Urinary bladder (tissue), 3 donors: ENCODE measurements at regions not wholly inside any gene's neighbourhood (a gene's known extent, or its start where the extent isn't known, plus 50 kb on each side); places are given as distances from the start of the nearest gene placed in this dataset.
"Not testable (repeated sequence)": the region's sequence is repeated elsewhere in the genome, so short reads cannot be mapped to it uniquely, and the experiment has no call there.

Experiments
- DNase-seq: peaks from one replicate; pipeline ENCODE4 v3.0.0-alpha.2; 2015; ENCODE audit errors: extremely low spot score
- H3K27ac ChIP-seq: one replicate; pipeline ENCODE4 v1.5.1; 2013; ENCODE audit warnings: low read depth, mild to moderate bottlenecking, moderate library complexity
- H3K36me3 ChIP-seq: one replicate; pipeline ENCODE4 v1.6.1; 2013; ENCODE audit warnings: mild to moderate bottlenecking, moderate library complexity; ENCODE audit not compliant: insufficient read depth
- H3K4me1 ChIP-seq: one replicate; pipeline ENCODE4 v1.6.1; 2013; ENCODE audit warnings: mild to moderate bottlenecking, moderate library complexity; ENCODE audit not compliant: insufficient read depth
- H3K4me3 ChIP-seq: one replicate; pipeline ENCODE4 v1.5.1; 2013; ENCODE audit warnings: low read depth, low read length
- WGBS: extraction: QIAGEN DNeasy Blood & Tissue Kit; methylation state at CpG from one replicate; pipeline ENCODE4 v1.1.7; 2013; 5-methylcytosine and 5-hydroxymethylcytosine counted together
- donor health status: healthy with polysubstance abuse.
- donor health status: healthy.

DNA sequence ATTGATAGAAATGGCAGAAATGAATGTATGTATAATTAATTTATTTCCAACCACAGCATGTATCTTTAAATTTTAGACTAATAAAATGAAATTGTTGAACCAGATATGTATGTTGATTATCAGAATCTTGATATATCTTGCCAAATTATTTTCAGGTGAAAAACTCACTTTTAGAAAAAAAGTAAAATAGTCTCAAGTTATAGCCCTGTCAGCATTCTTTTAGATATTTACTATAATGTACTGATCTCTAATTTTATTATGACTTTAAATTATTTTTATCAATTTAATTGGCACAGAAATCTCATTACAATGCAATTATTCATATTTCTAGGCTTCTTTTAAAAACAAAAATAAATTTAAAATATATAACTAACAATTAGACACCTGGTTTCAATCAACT lies 1990.4 kb upstream of the CDH6 start:
- DNase-seq, result no peak
- H3K4me3 ChIP-seq, result no peak overlapping the region
- H3K36me3 ChIP-seq, result no peaks in the 10 kb centered on the region
- H3K4me1 ChIP-seq, result no peaks in the 10 kb centered on the region
- H3K27ac ChIP-seq, result no peak overlapping the region

DNA sequence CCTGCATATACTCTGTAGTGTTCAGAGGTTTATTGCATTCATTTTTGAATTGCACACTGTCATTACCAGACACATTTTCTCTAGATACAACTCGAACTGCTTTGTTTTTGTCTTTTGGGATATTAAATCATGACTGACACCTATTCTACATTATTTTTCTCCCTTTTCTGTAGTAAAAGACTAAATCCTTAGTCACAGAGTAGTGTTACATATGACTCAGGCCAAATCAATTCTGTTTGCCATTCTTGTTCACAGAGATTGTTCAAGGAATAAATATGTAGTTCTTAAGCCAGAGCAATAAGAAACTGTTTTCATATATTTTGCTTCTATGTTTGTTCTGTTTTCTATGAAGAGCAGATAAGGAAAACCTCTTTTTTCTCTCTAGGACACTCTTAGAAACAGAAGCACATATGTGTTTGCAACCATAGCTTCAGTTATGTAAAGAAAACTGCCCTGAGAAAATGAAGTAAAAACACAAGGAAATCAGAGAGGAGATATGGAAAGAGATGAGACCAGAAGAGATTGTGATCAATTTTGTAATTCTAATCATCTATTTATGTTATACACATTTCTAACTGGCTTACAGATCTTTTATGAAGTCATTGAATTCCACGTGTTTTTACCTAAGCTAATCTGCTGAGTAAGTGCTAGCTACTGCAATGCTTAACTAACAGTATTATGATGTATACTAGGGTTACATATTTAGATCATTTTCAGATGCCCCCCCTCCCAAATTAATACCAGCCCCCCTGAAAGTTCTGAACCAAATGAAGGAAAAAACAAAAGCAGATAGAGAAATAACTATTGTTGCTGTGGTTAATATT lies 1995.6 kb upstream of the CDH6 start:
- H3K4me1 ChIP-seq, result no peaks in the 10 kb centered on the region
- DNase-seq, result no peak
- H3K36me3 ChIP-seq, result no peaks in the 10 kb centered on the region
- H3K27ac ChIP-seq, result no peak overlapping the region
- no peak overlapping the region for H3K4me3 ChIP-seq
- WGBS, result 47% methylated on average over 2 of the region's 2 CpGs

DNA sequence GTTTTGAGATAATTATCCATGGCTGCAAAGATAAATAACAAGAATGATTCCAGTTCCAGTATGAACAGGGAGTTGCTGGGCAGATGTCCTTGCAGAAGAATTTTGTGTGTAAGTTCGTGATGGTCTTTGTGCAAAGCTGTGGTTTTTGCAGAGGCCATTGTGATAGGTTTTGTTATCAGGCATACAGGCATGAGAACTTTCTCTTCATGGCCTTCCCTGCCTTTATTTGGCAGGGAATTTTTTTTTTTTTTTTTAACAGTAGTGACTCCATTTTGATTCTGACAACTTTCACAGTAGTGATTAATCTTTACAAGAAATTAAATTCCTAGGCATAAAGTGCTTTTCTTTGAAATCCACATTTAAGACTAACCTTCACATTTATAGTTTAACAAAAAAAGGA lies 1999.5 kb upstream of the CDH6 start:
- Histone ChIP-seq H3K36me3 (no peaks in the 10 kb centered on the region), H3K4me1 (no peaks in the 10 kb centered on the region), H3K4me3 (no peak overlapping the region), H3K27ac (no peak overlapping the region)
- WGBS, result 65% methylated on average over 1 of the region's 1 CpG
- no peak for DNase-seq

DNA sequence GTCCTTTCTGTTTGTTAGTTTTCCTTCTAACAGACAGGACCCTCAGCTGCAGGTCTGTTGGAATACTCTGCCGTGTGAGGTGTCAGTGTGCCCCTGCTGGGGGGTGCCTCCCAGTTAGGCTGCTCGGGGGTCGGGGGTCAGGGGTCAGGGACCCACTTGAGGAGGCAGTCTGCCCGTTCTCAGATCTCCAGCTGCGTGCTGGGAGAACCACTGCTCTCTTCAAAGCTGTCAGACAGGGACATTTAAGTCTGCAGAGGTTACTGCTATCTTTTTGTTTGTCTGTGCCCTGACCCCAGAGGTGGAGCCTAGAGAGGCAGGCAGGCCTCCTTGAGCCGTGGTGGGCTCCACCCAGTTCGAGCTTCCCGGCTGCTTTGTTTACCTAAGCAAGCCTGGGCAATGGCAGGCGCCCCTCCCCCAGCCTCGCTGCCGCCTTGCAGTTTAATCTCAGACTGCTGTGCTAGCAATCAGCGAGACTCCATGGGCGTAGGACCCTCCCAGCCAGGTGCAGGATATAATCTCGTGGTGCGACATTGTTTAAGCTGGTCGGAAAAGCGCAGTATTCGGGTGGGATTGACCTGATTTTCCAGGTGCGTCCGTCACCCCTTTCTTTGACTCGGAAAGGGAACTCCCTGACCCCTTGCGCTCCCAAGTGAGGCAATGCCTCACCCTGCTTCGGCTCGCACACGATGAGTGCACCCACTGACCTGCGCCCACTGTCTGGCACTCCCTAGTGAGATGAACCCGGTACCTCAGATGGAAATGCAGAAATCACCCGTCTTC lies 2002.0 kb upstream of the CDH6 start:
- WGBS, result 77% methylated on average over 26 of the region's 28 CpGs
- not testable (repeated sequence) for H3K4me1 ChIP-seq, H3K27ac ChIP-seq, H3K36me3 ChIP-seq, H3K4me3 ChIP-seq, DNase-seq

DNA sequence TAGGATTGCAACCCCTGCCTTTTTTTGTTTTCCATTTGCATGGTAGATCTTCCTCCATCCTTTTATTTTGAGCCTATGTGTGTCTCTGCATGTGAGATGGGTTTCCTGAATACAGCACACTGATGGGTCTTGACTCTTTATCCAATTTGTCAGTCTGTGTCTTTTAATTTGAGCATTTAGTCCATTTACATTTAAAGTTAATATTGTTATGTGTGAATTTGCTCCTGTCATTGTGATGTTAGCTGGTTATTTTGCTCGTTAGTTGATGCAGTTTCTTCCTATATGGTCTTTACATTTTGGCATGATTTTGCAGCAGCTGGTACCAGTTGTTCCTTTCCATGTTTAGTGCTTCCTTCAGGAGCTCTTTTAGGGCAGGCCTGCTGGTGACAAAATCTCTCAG lies 2003.1 kb upstream of the CDH6 start:
- H3K4me1 ChIP-seq, H3K4me3 ChIP-seq, H3K36me3 ChIP-seq, DNase-seq, H3K27ac ChIP-seq: not testable (repeated sequence)
- 67% methylated on average over 1 of the region's 1 CpG for WGBS

DNA sequence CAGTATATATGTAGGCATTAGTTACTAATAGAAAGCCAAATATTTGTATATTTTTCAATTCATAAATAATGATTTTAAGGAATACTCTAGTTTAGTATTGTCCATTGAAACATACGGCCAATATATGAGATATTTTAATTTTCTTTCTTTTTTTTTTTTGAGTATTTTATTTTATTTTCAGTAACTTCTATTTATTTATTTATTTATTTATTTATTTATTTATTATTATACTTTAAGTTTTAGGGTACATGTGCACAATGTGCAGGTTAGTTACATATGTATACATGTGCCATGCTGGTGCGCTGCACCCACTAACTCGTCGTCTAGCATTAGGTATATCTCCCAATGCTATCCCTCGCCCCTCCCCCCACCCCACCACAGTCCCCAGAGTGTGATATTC lies 2007.1 kb upstream of the CDH6 start:
- not testable (repeated sequence) for DNase-seq, H3K27ac ChIP-seq, H3K36me3 ChIP-seq, H3K4me1 ChIP-seq, H3K4me3 ChIP-seq
- WGBS, result 62% methylated on average over 3 of the region's 5 CpGs

DNA sequence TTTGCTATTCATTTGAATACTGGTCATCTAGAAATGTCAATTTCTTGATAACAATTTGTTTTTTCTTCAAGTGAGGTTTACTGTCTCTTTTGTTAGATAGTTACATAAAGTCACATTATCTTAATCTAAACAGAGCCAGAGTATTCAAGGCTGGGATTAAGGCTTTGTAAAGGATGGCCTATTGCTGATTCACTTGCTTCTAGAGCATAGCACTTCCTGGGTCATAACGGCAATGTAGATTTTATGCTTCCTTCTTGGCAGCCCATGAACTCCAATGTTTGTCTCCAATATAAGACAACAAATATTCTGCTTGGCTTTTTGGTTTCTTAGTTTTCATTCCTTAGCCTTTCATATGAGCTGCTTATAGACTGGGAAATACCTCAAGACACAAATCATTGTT lies 2007.9 kb upstream of the CDH6 start:
- Histone ChIP-seq H3K4me1 (no peaks in the 10 kb centered on the region), H3K27ac (no peak overlapping the region), H3K4me3 (no peak overlapping the region), H3K36me3 (no peaks in the 10 kb centered on the region)
- DNase-seq, result no peak
- whole genome bisulfite sequencing, result 60% methylated on average over 1 of the region's 1 CpG

DNA sequence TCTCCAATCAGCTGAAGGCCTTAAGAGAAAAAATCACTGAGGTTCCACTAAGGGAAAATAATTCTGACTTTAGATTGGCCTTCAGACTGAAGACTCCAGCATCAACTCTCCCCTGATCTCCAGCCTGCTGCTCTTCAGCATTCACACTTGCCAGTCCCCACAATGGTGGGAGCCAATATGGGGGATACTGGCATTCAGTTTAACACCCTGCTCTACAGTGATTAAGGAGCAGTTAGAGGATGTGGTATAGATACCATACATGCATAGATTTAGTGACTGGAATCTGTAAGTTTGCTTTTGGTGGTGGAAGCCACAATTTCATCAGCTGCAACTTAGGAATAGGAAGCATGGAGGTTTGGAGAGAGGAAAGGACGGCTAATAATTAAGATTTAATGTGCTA lies 2017.7 kb upstream of the CDH6 start:
- Histone ChIP-seq H3K4me3 (no peak overlapping the region), H3K27ac (no peak overlapping the region), H3K4me1 (no peaks in the 10 kb centered on the region), H3K36me3 (no peaks in the 10 kb centered on the region)
- WGBS, result 84% methylated on average over 1 of the region's 1 CpG
- no peak for DNase-seq

DNA sequence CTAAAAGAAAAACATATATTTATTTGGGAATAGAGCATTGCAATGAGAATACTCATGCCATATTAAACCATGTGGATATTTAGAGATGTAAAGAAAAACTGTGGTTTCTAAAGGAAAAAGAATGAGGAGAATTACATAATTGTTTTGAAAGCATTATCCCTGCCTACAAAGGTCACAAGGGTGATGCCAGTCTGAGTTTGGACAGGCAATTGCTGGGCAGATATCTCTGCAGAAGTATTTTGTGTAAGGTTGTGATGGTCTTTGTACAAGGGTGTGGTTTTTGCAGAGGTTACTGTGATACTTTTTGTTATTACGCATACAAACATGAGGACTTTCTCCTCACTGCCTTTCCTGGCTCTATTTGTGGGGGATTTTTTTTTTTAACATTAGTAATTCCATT lies 2022.9 kb upstream of the CDH6 start:
- Histone ChIP-seq H3K4me1 (no peaks in the 10 kb centered on the region), H3K36me3 (no peaks in the 10 kb centered on the region), H3K4me3 (no peak overlapping the region), H3K27ac (no peak overlapping the region)
- no peak for DNase-seq
- 90% methylated on average over 1 of the region's 1 CpG for WGBS

DNA sequence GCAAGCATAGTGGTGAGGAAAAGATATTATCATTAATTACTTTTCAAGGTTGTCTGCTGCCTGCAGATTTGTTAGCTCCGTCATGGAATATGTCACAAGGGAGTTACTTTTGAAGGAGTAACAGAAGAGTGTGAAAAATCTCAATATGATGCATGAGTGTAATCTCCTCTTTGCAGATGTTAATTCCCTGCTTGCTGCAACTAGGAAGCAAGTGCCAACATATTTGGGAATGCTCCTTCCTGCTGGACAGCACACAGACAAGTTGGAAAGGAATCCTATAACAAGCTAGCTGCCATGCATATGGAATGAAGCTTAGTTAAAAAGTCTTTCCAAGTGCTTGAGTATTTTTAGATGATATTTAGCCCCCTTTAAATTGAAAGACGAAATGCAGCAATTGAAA lies 2023.6 kb upstream of the CDH6 start:
- Histone ChIP-seq H3K36me3 (no peaks in the 10 kb centered on the region), H3K4me1 (no peaks in the 10 kb centered on the region), H3K27ac (no peak overlapping the region), H3K4me3 (no peak overlapping the region)
- no peak for DNase-seq
- 23% methylated on average over 2 of the region's 2 CpGs for WGBS

DNA sequence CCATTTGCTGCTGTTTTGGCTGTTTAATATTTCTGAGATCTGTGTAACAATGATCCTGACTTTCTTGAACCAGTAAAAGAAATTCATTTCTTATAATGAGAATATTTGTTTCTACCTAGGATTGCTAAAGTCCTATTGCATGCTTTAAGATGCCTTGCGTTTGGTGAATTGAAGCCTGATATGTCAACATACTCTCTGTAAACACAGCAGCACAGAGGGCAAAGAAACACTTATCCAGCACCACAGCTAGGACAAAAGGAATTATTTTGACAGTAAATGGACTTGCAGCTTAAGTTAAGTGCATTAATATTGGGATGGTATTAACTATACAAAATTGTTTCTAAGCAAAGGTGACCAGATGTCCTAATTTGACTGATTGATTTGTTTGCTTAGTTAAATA lies 2031.2 kb upstream of the CDH6 start:
- DNase-seq, result no peak
- Histone ChIP-seq H3K27ac (no peak overlapping the region), H3K36me3 (no peaks in the 10 kb centered on the region), H3K4me3 (no peak overlapping the region), H3K4me1 (no peaks in the 10 kb centered on the region)
- 58% methylated on average over 1 of the region's 1 CpG for WGBS

DNA sequence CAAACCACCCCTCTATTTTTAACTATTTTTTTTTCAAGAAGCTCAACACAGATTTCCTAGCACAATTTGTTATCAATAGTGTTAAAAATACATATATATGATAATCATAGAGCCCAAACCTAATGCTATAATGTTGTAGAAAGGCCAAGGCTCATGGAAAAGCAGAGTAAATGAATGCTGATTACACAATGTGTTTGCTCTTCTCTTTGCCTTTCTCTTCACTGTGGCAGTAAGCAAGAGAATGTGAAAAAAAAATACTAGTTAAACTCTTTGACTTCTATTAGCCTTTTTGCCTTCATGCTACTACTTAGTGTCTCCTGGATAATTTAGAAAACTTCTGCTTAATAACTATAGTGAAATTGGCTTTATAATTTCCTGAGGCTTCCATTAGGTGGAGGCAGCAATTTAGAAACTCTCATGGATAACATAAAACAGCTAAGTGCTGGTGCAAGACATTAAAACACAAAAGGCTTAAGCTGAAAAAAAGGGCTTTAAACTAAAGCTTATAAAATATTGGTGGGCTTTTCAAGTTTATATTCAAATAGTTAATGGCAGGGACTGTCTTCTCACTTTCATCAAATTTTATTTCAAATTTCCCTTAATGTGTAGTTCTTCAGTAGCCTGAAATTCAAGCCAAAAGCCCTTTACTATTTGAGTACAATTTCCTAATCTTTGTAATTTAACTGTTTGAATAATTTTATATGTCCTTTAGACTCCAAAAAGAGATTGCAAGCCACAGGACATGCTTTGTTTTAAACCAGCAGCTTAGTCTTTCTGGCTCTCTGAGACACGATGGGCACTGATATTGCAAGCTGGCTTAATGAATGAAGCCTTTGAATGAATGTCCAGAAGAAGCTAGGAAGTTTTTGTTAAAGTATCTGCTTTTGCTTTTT lies 2031.8 kb upstream of the CDH6 start:
- Histone ChIP-seq H3K4me3 (no peak overlapping the region), H3K36me3 (no peaks in the 10 kb centered on the region), H3K4me1 (no peaks in the 10 kb centered on the region), H3K27ac (no peak overlapping the region)
- no peak for DNase-seq
- WGBS, result 34% methylated on average over 1 of the region's 1 CpG

DNA sequence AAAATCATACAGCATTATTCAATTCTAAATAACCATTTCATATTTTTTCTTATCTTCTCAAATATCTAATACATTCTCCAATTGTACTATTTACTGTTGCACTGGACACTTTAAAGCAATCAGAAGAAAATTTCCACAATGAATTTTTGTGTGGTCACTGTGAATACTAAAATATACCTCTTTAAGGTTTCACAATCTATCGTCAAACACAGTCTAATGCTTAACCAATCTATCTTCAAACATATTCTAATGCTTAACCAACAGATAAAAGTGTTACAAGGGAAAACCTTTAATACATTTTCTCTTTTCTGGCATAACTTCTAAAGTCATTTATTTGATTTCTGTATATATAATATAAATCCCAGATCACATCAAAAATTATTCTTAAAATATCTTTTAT lies 2035.5 kb upstream of the CDH6 start:
- Histone ChIP-seq H3K36me3 (no peaks in the 10 kb centered on the region), H3K27ac (no peak overlapping the region), H3K4me3 (no peak overlapping the region), H3K4me1 (no peaks in the 10 kb centered on the region)
- no peak for DNase-seq
- WGBS, result 49% methylated on average over 1 of the region's 1 CpG
